IPS-NIHi11 (cell line): ENCODE measurements at regions not wholly inside any gene's neighbourhood (a gene's known extent, or its start where the extent isn't known, plus 50 kb on each side); places are given as distances from the start of the nearest gene placed in this dataset.

Experiments used
- DNase-seq: peaks from one replicate; pipeline ENCODE4 v3.0.0; 2012; ENCODE audit warnings: mixed read lengths, low spot score

DNA sequence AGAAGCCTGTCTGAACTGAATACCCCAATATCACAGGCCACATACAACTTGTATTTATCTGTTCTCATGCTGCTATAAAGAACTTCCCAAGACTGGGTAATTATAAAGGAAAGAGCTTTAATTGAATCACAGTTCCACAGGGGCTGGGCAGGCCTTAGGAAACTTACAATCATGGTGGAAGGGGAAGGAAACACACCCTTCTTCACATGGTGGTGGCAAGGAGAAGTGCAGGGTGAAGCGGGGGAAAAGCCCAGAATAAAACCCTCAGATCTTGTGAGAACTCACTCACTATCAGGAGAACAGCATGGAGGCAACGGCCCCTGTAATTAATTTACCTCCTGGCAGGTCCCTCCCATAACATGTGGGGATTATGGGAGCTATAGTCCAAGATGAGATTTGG lies 50.3 kb upstream of the FNDC1 start:
- no peak for DNase-seq

DNA sequence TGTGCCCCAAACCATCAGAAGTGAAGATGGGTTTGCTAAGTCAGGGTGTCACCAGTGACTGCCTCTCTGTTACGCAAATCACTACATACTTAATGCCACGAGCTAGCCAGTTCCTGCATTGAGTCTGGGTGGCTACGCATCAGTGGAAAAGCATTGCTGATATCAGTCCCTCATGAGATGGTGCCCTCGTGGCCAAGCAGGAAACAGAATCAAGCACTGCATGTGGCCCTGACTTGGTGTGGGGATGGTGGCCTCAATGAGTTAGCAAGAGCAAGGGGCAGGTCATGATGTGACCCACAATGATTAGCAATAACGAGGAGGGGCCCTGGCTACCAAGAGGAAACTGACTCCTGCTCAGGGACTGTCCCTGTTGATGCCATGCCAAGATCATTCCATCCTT lies 51.6 kb upstream of the FNDC1 start:
- DNase-seq: no peak

DNA sequence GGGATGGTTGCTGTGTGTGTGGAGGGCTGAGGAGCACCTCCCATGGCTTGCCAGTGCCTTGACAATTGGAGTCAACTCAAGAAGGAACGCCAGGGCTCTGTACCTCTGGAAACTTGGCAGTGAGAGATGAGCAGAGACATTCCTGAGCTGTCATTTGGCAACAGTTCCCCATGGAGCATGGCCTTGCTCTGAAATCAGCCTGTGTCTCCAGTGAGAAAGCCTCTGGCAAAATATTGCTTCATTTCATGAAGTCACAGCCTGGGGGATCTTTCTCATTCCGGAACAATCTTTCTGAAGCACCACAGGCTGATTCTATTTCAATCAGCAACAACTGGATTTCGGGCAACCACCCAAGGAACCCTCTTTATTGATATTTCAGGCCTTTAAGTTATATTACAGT lies 52.2 kb upstream of the FNDC1 start:
- no peak for DNase-seq

DNA sequence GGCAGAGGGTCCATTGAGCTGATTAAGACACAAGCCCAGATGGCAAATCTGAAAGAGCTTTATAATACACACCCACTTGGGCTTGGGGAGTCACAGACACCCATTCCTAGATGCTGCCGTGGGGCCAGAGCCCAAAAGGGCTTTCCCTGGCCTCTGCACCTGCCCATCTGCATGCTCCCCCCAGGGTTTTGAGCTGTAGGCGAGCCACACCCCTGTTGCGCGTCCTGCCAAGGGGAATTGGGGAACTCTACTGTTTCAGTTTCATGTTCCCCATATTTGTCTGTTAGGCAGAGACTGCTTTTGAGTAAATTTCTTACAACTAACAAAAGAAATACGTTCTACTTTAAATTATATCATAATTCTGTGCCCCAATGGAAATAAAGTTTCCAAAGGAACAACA lies 52.9 kb upstream of the FNDC1 start:
- no peak for DNase-seq

DNA sequence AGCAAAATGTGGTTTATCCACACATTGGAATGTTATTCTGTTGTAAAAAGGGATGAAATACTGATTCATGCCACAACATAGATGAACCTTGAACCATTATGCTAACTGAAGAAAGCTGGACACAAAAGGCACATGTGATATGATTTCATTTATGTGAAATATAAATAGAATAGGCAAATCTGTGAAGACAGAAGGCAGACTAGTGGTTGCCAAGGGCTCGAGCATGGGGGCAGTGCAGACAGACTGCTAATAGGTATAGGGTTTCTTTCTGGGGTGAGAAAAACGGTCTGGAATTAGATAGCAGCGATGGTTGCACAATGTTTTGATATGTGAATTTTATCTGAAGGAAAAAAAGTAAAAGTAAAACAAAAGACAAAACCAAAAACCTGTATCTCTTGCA lies 54.6 kb upstream of the FNDC1 start:
- DNase-seq: no peak

DNA sequence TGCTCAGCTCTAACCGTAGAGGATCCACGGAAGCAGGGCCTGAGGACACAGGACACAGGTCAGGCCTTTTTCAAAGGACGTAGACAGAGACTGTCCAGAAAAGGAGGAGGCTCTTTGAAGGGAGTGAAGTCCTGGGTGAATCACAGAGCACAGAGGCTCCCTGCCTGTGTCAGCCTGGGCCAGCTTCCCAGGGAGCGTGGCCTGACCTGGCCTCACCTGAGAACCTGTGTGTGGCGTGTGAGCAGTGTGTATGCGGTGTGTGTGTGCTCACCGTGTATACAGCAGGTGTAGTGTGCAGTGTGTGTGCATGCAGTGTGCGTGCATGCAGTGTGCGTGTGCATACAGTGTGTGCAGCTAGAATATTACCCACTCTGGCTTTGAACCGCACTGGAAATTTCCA lies 56.0 kb upstream of the FNDC1 start:
- DNase-seq: no peak

DNA sequence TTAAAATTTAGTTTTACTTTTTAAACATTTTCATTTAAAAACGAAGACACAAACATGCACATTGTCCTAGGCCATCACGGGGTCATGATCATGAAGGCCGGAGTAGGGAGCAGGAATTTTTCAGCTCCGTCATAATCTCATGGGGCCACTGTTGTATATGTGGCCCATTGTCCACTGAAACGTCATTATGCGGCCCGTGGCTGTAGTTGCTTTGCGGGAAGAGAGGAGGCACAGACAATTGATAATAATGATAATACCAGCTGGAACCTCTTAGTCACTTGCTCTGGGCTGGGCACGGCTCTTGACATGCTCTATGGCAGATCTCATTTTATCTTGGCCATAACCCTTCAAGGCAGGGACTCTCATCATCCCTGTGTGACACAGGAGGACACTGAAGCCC lies 56.5 kb upstream of the FNDC1 start:
- no peak for DNase-seq

DNA sequence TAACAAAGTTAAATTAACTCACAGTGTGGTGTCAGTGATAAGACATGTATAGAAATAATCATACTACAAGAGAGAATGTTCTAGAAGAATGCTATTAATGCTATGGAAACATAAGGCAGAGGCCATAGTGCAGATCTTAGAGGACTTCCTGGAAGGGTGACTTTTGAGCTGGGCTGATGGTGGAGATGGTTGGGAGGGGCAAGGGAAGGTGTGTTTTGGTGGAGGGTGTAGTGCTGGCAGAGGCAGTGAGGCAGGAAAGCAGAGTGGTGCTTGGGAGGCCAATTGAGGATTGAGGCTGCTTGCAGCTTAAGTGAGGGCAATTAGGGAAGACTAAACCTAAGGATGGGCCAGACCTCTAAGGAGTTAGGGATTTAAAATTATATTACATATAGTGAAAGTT lies 58.5 kb upstream of the FNDC1 start:
- no peak for DNase-seq

DNA sequence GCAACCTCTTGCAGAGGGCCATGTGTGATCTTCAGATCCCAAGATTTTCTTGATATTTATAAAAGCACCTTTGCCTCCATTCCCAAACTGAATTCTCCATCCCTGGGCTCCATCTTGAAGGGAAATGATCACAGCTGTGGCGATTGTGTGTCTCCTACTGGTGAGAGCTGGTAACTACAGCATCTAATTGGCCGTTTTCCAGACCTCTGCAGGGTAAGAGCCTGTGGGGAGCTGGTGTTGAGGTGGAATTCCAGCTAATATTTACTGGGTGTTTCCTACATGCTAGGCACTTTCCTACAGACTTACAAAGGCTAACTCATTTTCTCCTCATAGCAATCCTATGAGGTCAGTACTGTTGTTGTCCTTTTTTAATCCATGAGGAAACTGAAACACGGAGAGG lies 59.2 kb upstream of the FNDC1 start:
- peak; percentile 69 for DNase-seq

DNA sequence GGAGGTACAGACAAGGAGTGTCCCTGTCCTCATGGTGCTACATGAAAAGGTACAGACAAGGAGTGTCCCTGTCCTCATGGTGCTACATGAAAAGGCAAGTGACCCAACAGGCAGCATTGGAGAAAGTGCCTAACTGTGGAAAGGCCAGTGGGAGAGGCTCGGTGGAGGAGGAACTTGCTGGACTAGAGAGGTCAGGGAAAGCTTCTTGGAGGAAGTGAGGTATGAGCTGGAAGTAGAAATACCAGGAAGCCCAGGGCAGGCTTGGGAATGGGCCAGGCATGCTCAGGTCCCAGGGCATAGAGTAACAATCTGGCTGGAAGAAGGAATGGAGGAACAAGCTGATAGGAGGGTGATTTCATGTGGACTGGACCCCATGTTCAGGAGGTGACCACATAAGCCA lies 59.8 kb upstream of the FNDC1 start:
- no peak for DNase-seq

DNA sequence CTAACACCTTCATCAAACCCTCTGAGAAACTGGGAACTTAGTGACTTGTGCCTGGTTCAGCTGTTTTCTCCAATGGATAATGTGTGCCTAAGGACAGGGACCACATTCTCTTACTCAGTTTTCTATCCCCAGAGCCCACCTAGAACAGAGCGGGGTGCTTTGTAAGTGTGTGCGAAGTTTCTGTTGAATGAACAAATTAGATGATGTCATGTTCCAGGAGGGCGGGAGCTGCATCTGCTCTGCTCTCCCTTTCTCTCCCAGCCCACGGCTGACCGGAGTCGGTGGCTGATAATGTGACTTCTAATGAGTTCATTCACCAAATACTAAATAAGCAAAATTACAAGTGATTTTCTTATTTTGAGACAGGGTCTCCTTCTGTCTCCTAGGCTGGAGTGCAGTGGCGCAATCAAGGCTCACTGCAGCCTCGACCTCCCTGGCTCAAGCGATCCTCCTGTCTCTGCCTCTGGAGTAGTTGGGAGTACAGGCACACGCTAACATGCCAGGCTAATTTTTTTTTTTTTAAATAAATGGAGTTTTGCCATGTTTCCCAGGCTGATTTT lies 60.7 kb upstream of the FNDC1 start:
- DNase-seq: no peak

DNA sequence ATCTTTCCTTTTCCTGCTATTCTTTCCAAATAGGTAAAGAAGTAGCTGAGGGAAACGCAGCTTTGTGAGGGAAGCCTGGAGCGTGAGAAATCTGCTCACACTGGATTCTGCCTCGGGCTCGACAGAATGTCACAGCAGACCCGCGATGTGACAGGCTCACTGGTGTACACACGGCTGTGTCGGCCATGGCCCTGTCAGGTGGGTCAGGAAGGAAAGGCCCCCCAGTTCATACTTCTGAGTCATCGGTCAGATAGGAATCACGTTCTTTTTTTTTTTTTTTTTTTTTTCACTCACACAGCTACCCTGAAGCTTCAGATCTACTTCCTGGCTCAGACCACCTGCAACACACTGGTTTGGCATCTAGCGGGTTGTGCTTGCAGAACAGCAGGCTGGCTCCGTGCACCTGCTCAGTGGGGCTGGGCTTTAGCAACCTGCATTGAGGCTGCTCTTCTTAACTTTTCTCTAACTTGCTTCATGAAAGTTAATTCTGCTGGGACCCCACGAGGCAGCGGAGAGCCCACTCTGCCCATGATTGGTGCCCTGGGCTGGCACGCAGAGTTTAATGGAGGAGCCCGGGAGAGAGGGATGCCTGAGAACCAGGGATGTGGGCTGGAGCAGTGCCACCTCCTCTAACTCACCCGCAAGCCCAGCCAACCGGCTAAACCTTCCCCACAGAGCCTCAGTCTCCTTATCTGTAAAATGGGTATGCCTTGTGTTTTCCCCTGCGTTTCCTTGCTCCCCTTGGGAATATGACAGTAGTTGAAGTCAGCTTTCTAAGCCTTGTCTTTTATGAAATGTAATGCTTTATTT lies 61.5 kb upstream of the FNDC1 start:
- no peak for DNase-seq

DNA sequence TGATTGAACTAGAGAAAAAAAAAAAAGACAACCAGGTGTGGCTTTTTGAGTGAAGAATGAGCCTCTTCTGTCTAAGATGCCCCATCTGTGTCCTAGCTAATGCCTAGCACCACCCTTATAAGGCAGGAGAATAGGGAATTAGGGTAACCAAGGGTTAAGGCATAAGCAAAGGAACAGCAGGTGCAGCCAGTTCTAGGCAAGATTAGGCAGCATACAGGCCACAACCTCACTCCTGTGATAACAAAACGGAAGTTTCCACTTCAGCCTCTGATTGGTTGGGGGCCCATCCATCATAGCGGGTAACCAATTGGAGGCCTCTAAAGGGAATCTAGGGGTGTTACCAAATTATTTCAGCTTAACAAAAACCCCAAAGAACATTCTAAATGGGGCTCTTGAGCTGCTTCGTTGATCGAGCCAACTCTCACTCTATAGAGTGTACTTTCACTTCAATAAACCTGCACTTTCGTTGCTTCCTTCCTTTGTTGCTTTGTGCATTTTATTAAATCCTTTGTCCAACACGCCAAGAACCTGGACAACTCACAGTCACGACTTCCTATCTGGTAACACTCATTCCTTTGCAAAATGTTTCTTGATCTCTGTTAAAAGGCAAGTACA lies 61.9 kb upstream of the TAGAP start:
- peak; percentile 62 for DNase-seq

DNA sequence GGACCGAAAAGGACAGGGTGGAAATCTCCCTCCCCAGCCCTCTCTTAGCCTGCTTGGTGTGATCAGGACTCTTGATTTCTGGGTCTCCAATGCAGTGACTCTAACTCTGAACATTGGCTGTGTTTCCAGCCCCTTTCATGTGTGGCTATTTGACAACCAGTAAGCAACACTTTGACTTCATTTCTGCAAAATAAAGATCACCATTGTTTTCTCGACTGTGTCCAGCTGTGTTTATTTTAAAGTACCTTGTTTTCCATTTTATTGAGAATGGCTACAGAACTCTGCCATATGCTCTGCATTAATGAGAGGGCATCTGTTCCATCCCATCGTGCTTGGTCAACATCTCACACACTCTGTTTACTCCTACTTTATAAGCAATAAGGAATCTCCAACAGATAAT lies 60.9 kb upstream of the TAGAP start:
- DNase-seq: no peak

DNA sequence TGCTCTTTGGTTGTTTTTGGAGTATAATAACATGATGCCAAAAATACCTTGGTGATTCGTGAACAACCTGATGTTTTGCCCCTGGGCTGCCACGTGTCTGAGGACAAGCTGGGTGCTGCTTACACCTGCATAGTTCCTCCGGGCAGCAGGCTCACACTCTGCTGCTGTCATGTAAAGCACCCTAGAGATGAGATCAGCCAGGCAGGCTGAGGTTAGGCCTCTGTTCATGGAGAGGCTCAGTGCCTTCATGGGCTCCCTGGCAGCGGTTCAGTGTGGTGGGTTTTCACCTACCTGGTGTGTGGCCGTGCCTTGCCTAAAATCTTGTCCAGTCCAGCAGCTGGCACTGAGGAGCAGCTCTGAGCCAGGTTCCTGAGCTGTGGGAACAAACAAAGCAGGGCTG lies 60.1 kb upstream of the TAGAP start:
- DNase-seq: no peak

DNA sequence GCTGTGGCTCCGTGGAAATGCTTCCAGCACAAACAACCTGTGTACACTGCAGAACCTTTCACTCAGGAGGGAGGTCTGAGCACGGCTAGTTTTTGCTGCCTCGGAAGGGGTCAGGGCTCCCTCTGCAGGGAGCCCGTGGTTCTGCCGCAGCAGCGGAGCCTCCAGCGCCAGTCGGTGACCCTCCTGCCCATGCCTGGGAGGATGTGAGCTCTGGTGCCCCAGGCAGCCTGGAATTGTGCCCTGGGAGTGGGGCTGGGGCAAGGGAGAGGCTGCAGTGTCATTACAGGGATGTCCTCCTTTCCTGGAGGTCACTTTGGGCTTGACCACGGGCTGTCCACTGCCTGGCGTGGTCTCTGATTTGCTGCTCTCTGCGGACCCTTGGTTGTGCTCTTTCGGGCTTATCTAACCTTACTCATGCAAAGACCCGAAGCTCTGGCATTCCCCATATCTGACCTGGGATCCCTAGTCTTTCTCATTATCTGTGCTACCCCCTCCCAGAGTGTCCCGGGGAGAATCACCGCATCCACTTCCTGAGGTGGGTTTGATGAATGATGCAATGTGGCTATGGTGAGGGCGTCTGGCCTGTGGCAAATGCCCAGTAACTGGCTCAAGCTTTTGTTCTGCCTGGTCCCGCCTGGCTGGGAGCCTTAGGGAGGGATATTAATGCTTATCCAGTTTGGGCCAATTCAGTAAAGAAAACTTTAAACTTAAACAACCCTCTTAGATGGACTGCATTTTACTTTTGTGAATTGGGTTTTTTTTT lies 59.6 kb upstream of the TAGAP start:
- peak; percentile 87 for DNase-seq

DNA sequence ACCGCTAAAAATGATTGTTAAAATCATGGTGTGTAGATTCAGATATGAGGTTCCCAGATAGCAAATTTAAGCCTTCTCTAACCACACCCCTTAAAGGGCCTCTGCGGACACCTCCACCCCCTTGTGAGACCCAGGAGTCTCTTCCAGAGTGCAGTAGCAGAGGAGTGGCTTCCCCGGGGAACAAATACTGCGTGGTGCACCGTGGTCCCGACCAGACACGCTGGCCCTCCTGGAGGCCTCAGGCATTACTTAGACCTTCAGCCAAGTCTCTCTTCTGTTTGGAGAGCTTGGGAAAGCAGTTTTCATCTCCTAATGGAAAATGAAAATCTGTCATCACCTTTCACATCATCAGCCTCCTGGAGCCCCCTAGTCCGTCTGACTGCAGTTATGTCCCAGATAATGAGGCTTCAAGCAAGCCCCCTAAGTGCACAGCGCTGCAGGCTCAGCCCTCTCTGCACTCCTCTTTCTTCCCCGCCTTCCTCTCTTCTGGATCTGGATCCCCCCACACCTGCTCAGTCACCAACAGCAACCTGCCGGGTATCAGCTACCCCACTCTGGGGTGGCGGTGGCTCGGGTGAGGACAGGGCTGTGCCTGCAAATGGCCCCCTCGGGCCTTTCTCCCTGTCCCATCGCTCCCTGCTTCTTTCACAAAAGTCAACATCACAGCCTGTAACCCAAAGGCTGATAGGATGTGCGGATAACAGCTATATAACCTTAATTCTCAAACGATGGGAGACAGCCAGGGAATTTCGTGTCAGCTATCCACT lies 58.8 kb upstream of the TAGAP start:
- DNase-seq: no peak

DNA sequence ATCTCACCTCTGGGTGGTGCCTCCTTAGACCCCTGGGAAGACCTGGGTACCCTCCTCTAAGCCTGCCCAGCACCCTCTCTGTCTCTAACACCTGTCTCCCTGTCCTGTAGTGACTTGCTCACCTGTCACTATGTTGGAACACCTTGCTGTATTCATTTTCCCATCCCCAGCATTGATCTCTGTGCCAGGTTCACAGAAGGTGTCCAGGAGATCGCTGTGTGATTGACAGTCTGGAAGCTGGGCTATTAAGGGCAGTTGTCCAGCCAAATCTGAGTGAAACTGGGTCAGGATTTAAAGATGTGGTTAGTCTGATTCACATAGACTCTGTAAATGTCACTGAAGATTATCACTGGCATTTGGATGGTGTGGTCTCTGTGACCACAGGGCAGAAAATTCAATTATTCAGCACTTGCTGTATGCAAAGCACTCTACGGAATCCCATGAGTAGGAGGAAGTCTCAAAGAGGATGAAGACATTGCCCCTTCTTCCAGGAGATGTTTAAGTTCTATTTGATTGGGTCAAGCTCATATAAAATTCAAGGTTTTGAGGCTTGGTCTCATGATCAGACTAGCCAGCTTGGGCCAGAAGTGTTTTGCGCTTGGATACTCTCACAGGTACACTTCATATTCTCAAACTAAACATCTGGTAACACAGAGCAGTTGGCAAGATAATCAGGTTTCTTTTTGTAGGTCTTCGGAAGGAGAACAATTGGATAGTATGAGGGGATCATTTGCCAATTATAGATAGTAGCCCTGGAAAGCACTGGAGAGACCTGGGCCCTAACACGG lies 57.8 kb upstream of the TAGAP start:
- DNase-seq: no peak

DNA sequence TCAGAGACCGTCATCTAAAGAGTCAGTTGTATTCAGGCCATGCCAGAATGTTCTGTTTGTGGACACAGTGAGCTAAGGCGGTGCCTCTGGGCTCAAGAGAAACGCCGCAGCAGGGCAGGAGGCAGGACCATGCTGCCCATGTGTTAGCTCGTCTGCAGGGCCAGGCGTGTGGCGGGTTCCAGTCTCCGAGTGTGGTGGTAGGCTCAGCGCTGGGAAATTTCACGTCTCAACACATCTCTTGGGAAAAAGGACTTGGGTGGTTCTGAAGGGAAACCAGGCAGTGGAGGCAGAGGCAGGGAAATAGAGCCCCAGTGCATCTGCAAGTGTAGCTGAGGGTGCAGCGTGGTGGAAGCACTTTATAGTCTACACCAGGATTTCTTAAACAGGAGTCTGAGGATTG lies 56.9 kb upstream of the TAGAP start:
- no peak for DNase-seq

DNA sequence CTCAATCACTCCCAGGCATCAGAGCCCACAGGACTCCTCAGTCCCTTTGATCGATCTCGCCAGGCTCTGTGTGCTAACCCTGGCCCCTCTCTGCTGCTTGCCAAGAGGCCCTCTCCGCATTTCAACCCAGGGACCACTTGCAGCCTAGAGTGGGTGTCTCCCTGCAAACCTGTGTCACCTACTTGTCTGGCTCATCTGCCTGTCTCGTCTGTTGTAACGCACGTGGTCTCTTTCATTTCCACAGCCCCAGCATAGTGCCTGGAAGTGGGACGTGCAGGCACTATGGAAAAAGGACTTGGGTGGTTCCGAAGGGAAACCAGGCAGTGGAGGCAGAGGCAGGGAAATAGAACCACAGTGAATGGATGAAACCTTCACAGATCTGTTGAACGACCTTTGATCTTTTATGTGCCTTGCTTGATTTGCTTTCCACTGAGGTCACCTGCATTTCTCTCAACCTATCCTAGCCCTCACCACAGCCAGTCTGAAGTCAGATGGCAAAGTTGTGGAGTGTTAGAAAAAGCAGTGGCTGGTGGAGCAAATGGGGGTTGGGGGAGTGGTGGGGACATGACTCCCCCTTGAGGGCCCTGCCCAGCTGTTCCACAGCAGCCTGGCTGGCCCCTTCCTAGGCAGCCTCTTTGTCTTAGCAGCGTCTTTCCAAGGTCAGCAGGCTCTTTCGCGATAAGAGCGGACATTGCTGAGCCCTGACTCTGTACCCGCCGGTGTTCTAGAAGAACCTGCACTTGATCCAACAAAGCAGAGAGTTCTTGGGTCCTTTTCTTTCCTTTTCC lies 55.8 kb upstream of the TAGAP start:
- no peak for DNase-seq

DNA sequence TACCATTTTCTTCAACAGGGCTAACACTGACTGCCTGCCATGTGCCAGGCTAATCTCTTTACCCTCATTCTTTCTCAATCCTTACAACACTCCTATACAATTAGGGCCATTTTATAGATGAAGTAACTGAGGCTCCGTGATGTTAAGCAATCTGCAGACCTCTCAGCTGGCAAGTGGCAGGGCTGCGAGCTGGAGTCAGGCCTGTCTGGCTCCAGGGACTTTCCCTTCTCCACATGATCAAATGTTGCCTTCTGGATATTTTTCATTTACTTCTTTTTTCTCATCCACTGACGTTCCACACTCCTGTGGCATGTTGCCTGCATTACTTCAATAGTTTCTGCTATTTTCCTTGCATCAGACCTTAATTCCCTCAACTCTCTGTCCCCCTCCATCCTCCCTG lies 55.2 kb upstream of the TAGAP start:
- no peak for DNase-seq
